HCT116 (cell line): ENCODE measurements at regions not wholly inside any gene's neighbourhood (a gene's known extent, or its start where the extent isn't known, plus 50 kb on each side); places are given as distances from the start of the nearest gene placed in this dataset.

Experiments used
- ATAC-seq: fragments of 200-7000 bp; cut with Tn5 transposase; 2 replicates; pipeline ENCODE4 v1.9.1; 2020; ENCODE audit warnings: mild to moderate bottlenecking, moderate library complexity
- BruUV-seq: library from RNA; stranded (reverse); fragments of 400-500 nt; replicated peaks from 2 replicates; lab custom pipeline; 2021; lab: Mats Ljungman, UMichigan
- CTCF ChIA-PET: fragments of 300-600 bp; sonication (Branson Sonifier 250); formaldehyde crosslinking; loops from one replicate; lab custom pipeline; 2021; ENCODE audit warnings: antibody characterized with exemption; lab: Charles Lee
- POLR2A ChIA-PET: fragments of 300-600, 350-600 bp; sonication (Branson Sonifier 250); formaldehyde crosslinking; loops from one replicate; lab custom pipeline; 2021; ENCODE audit warnings: antibody characterized with exemption; lab: Charles Lee
- RAD21 ChIA-PET, 2 experiments: fragments of 300-600 bp; sonication (Branson Sonifier 250); formaldehyde crosslinking; loops; one replicate each; lab custom pipeline; 2023; ENCODE audit warnings: low total read pairs in 2 of 2; ENCODE audit not compliant: uncharacterized antibody in 2 of 2, unreplicated experiment in 2 of 2, low non-redundant PET in 1 of 2; lab: Charles Lee
- DNase-seq: peaks from one replicate; pipeline ENCODE4 v3.0.0-alpha.2; 2010; ENCODE audit warnings: low read depth, low spot score
- H2AFZ ChIP-seq: fragments of 200-600 bp; shearing (Covaris generic), sonication (generic); 2 replicates; pipeline ENCODE4 v1.6.1; 2017; ENCODE audit warnings: low read depth, mixed run types, mixed read lengths, antibody characterized with exemption, low read length; ENCODE audit not compliant: poor library complexity, severe bottlenecking
- H3K27ac ChIP-seq: 2 replicates; pipeline ENCODE4 v1.5.1; 2012; ENCODE audit warnings: low read depth, low read length
- H3K27me3 ChIP-seq: fragments of 200-600 bp; sonication (generic); 2 replicates; pipeline ENCODE4 v1.6.1; 2016; ENCODE audit warnings: mixed run types, low read length, mixed read lengths; ENCODE audit not compliant: insufficient read depth
- H3K36me3 ChIP-seq, 2 experiments: fragments of 200-500 bp in 1 of 2; fragments of 200-600 bp in 1 of 2; sonication (Bioruptor generic) in 1 of 2; sonication (generic) in 1 of 2; 2 replicates each; pipeline versions ENCODE4 v1.5.1 to v1.6.1; 2014 to 2016; ENCODE audit warnings: low read length in 2 of 2, inconsistent platforms in 1 of 2, mixed read lengths in 1 of 2, mixed run types in 1 of 2; ENCODE audit not compliant: insufficient read depth in 2 of 2, control insufficient read depth in 1 of 2
- H3K4me1 ChIP-seq, 2 experiments: fragments of 200-600 bp in 1 of 2; sonication (generic) in 1 of 2; 2 replicates each; pipeline versions ENCODE4 v1.5.1 to v1.6.1; 2012 to 2017; ENCODE audit warnings: low read length in 2 of 2, inconsistent platforms in 1 of 2, mild to moderate bottlenecking in 1 of 2, mixed read lengths in 1 of 2, mixed run types in 1 of 2, moderate library complexity in 1 of 2; ENCODE audit not compliant: insufficient read depth in 2 of 2, control insufficient read depth in 1 of 2
- H3K4me2 ChIP-seq: fragments of 200-600 bp; sonication (generic); 2 replicates; pipeline ENCODE4 v1.6.1; 2017; ENCODE audit warnings: mixed run types, low read length, mixed read lengths
- H3K4me3 ChIP-seq, 2 experiments: fragments of 200-600 bp in 1 of 2; sonication (generic) in 1 of 2; replicated peaks in 1 of 2; 2 replicates each; pipeline ENCODE4 v1.5.1; 2011 to 2016; ENCODE audit warnings: low read length in 2 of 2, control low read depth in 1 of 2, low read depth in 1 of 2, mild to moderate bottlenecking in 1 of 2, mixed read lengths in 1 of 2, mixed run types in 1 of 2
- H3K79me2 ChIP-seq: fragments of 200-600 bp; sonication (generic); 2 replicates; pipeline ENCODE4 v1.6.1; 2017; ENCODE audit warnings: mild to moderate bottlenecking, mixed run types, low read length, moderate library complexity, mixed read lengths; ENCODE audit not compliant: insufficient read depth
- H3K9ac ChIP-seq: fragments of 200-600 bp; sonication (generic); 2 replicates; pipeline ENCODE4 v1.6.1; 2016; ENCODE audit warnings: low read length, mixed read lengths
- H3K9me2 ChIP-seq: fragments of 200-600 bp; sonication (generic), shearing (Covaris generic); 2 replicates; pipeline ENCODE4 v1.6.1; 2017; ENCODE audit warnings: mixed run types, mild to moderate bottlenecking, moderate library complexity; ENCODE audit not compliant: insufficient read depth
- H3K9me3 ChIP-seq, 2 experiments: fragments of 200-500 bp in 1 of 2; fragments of 200-600 bp in 1 of 2; sonication (Bioruptor generic) in 1 of 2; sonication (generic) in 1 of 2; 2 replicates each; pipeline ENCODE4 v1.6.1; 2014 to 2017; ENCODE audit warnings: low read length in 2 of 2, mixed read lengths in 2 of 2, inconsistent platforms in 1 of 2, low read depth in 1 of 2, mild to moderate bottlenecking in 1 of 2, mixed run types in 1 of 2, moderate library complexity in 1 of 2; ENCODE audit not compliant: control insufficient read depth in 1 of 2, insufficient read depth in 1 of 2
- H4K20me1 ChIP-seq: fragments of 200-600 bp; sonication (generic), shearing (Covaris generic); 2 replicates; pipeline ENCODE4 v1.6.1; 2017; ENCODE audit warnings: mixed run types, mild to moderate bottlenecking, moderate library complexity; ENCODE audit not compliant: insufficient read depth
- CBX3 ChIP-seq: IDR thresholded peaks from 2 replicates; pipeline ENCODE4 v1.6.1; 2012; ENCODE audit warnings: low read depth
- EGR1 ChIP-seq: IDR thresholded peaks from 2 replicates; pipeline ENCODE4 v1.6.1; 2012; ENCODE audit warnings: low read depth
- ELF1 ChIP-seq: IDR thresholded peaks from 2 replicates; pipeline ENCODE4 v1.6.1; 2012; ENCODE audit warnings: low read depth, borderline replicate concordance
- EZH2 ChIP-seq: fragments of 200-600 bp; sonication (generic); IDR thresholded peaks from 2 replicates; pipeline ENCODE4 v1.6.1; 2017; ENCODE audit warnings: antibody characterized with exemption, mixed run types
- EZH2phosphoT487 ChIP-seq: fragments of 200-600 bp; IDR thresholded peaks from 2 replicates; pipeline ENCODE4 v1.6.1; 2018; ENCODE audit warnings: antibody characterized with exemption, borderline replicate concordance
- RAD21 ChIP-seq: IDR thresholded peaks from 2 replicates; pipeline ENCODE4 v1.6.1; 2012; ENCODE audit warnings: low read depth, mild to moderate bottlenecking
- SP1 ChIP-seq: IDR thresholded peaks from 2 replicates; pipeline ENCODE4 v1.6.1; 2012; ENCODE audit warnings: low read depth
- YY1 ChIP-seq: IDR thresholded peaks from 2 replicates; pipeline ENCODE4 v1.6.1; 2011; ENCODE audit warnings: low read length, low read depth, moderate library complexity, mild to moderate bottlenecking; ENCODE audit not compliant: insufficient replicate concordance; ENCODE audit errors: extremely low read depth
- ZFX ChIP-seq: fragments of 450-650 bp; IDR thresholded peaks from 2 replicates; pipeline ENCODE4 v1.6.1; 2017
- ZNF274 ChIP-seq: fragments of 200-500 bp; sonication (Bioruptor generic); IDR thresholded peaks from 2 replicates; pipeline ENCODE4 v1.6.1; 2014; ENCODE audit warnings: mild to moderate bottlenecking, low read depth, low read length, inconsistent platforms
- intact Hi-C: fragments of 100-400 bp; cut with micrococcal nuclease; formaldehyde crosslinking; loops from 2 replicates; pipeline ENCODE4 v1.10.0; 2022
- TF ChIP-seq, protein P1 (sequence below), 3 experiments: fragments of 200-600 bp in 1 of 3; sonication (generic) in 1 of 3; IDR thresholded peaks in 2 of 3; conservative IDR thresholded peaks in 1 of 3; 2 replicates each; pipeline ENCODE4 v1.5.1; 2012 to 2017; ENCODE audit warnings: low read depth in 2 of 3, low read length in 2 of 3, antibody characterized with exemption in 1 of 3, borderline replicate concordance in 1 of 3, control low read depth in 1 of 3, mild to moderate bottlenecking in 1 of 3, mixed read lengths in 1 of 3, mixed run types in 1 of 3, moderate library complexity in 1 of 3; ENCODE audit not compliant: insufficient read depth in 1 of 3
- TF ChIP-seq, protein P2 (sequence below): IDR thresholded peaks from 2 replicates; pipeline ENCODE4 v1.6.1; 2012

DNA sequence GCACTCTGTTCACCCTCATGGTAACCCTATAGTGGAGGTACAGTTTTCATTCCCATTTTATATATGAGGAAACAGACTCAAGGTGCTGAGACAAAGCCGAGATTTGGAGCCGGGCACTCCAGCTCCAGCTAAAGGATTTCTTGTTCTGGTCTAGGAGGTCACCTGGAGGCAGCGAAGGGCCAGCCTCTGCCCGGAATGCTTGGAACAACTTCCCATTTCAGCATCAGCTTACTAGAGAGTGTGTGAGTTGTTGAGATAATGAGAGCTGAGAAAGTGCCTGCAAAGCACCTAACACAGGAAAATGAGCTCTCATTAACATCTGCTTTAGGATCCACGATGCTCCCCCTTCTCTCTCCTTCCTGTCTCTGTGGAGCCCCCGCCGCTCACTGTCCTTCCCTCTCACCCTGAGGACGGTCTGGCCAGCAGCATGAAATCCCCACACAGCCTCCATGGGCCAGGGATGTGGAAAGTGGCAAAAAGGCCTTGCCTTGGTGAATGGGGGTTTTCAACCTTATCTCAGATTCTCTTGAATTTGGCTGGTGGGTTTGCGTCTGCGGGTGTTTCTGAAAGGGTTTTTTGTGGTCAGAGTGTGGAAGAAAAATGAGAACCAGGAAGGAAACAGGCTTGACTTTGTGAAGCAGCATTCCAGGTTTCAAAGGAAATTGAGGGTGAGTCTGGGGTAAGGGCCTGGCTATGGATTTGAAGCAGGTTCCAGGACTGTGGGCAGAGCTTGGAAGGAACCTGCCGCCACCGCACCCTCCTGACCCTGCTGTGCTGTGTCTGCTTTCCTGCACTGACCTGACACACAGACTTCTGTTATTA lies 178.7 kb downstream of the FOXL1 start (continued):
- TF ChIP-seq, protein P1, sequence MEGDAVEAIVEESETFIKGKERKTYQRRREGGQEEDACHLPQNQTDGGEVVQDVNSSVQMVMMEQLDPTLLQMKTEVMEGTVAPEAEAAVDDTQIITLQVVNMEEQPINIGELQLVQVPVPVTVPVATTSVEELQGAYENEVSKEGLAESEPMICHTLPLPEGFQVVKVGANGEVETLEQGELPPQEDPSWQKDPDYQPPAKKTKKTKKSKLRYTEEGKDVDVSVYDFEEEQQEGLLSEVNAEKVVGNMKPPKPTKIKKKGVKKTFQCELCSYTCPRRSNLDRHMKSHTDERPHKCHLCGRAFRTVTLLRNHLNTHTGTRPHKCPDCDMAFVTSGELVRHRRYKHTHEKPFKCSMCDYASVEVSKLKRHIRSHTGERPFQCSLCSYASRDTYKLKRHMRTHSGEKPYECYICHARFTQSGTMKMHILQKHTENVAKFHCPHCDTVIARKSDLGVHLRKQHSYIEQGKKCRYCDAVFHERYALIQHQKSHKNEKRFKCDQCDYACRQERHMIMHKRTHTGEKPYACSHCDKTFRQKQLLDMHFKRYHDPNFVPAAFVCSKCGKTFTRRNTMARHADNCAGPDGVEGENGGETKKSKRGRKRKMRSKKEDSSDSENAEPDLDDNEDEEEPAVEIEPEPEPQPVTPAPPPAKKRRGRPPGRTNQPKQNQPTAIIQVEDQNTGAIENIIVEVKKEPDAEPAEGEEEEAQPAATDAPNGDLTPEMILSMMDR (IDR thresholded peaks at IDR 0.05 in 2 of 3, conservative IDR thresholded peaks at IDR 0.05 in 1 of 3; ENCODE audit: borderline replicate concordance in 1 of 3, insufficient read depth in 1 of 3, low read depth in 2 of 3, low read length in 2 of 3) = no peak
- TF ChIP-seq YY1 = no peak
- no peak for TF ChIP-seq CBX3
- no peak for TF ChIP-seq ZFX
- TF ChIP-seq EZH2phosphoT487 = no peak
- no peak for TF ChIP-seq EZH2
- no peak for TF ChIP-seq RAD21
- TF ChIP-seq ELF1 = no peak
- TF ChIP-seq SP1 = no peak
- no peak for TF ChIP-seq EGR1
- TF ChIP-seq, protein P2, sequence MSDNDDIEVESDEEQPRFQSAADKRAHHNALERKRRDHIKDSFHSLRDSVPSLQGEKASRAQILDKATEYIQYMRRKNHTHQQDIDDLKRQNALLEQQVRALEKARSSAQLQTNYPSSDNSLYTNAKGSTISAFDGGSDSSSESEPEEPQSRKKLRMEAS = no peak

DNA sequence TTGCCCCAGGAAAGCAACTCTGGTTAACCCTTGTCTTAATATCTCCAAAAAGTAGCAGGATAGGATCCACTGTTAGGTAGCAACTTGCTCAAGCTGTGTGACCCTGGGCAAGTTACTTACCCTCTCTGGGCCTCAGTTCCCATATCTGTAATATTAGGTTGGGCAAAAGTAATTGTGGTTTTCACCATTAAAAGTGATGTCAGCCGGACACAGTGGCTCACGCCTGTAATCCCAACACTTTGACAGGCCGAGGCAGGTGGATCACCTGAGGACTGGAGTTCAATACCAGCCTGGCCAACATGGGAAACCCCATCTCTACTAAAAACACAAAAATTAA lies 179.3 kb downstream of the FOXL1 start:
- Histone ChIP-seq H3K27me3 (peaks cover 11% of the 10 kb centered on the region; the same call in 1 of the 2 replicates), H2AFZ (no peak overlapping the region), H3K79me2 (no peaks in the 10 kb centered on the region), H4K20me1 (no peaks in the 10 kb centered on the region), H3K27ac (no peak overlapping the region), H3K4me2 (no peak overlapping the region), H3K9me3 (no peaks in the 10 kb centered on the region), H3K4me3 (no peak overlapping the region), H3K36me3 (no peaks in the 10 kb centered on the region), H3K4me1 (peaks cover 0 to 4% of the 10 kb centered on the region in 2 experiments; a peak in 3 of 4 replicates), H3K9me2 (no peaks in the 10 kb centered on the region), H3K9ac (no peak overlapping the region)
- intact Hi-C loops = no loop called here
- ATAC-seq (no peak), DNase-seq (no peak)
- RAD21 ChIA-PET = no interaction called here
- POLR2A ChIA-PET = no interaction called here
- BruUV-seq = no TSS peak
- TF ChIP-seq EGR1 (no peak), ZNF274 (no peak), CBX3 (no peak)
- CTCF ChIA-PET = no interaction called here
